Ureter (tissue), 1 donor: ENCODE measurements at regions not wholly inside any gene's neighbourhood (a gene's known extent, or its start where the extent isn't known, plus 50 kb on each side); places are given as distances from the start of the nearest gene placed in this dataset.
A peak's percentile ranks its signal among the peaks of the same experiment; 100 is the strongest.
"Not testable (repeated sequence)": the region's sequence is repeated elsewhere in the genome, so short reads cannot be mapped to it uniquely, and the experiment has no call there.

Experiments
- DNase-seq: peaks from one replicate; pipeline ENCODE4 v3.0.0-alpha.2; 2020; ENCODE audit warnings: low spot score
- donor health status: DM: yes; HTN: yes; CAD: no.

DNA sequence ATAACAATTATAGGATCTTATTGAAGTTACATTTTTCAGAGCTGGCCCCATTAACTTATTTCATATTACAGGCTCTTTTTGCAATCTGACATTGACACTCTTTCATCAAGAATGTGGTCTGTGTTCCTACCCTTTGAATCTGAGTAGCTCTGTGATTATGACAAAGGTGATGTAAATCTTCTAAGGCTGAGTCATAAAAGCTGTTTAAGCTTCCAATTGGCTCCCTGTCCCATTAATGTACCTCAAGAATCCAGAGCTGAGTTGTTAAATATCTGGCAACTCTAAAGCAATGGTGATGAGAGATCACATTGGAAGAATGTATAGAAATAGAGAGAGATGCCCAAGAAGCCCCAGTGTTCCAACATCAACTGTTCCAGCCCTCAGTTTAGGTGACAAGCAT is 178.5 kb upstream of the DEPDC1 start:
- no peak for DNase-seq

DNA sequence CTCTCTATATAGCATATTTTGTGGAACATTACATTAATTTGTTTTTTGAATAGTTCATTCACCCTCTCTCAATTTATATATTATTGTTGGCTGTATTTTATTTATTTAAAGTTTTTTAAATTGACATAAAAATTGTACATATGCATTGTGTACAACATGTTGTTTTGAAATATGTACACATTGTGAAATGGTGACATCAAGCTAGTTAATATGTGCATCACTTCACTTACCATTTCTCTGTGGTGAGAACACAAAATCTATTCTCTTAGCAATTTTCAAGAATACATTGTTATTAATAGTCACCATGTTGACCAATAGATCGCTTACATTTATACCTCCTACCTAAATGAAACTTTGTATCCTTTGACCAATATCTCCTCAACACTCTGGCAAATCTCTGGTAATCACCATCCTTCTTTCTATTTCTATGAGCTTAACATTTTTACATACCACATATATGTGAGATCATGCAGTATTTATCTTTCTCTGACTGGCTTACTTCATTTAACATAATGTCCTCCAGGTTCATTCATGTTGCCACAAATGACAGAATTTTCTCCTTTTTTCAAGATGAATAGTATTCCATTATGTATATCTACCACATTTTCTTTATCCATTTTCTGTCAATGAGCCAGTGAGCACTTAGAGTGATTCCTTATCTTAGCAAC is 180.9 kb upstream of the DEPDC1 start:
- no peak for DNase-seq

DNA sequence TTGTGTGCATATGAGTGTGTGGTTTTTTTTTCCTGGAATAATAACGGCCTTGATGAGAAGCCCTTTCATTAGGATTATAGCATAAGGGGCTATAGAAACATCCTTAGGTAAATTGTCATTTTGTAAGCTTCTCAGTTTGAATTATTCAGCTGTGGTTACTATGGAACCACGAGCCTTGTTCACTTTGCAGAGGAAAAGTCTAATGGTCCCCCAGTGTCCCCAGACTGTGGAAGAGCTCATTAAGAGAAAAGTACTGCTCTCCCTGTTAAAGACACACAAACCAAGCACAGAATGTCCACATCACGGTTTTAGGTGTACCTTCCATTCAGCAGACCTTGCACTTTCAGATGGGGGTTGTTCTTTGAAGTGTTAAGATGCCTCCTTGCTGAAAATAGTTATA is 199.3 kb upstream of the DEPDC1 start:
- DNase-seq: no peak

DNA sequence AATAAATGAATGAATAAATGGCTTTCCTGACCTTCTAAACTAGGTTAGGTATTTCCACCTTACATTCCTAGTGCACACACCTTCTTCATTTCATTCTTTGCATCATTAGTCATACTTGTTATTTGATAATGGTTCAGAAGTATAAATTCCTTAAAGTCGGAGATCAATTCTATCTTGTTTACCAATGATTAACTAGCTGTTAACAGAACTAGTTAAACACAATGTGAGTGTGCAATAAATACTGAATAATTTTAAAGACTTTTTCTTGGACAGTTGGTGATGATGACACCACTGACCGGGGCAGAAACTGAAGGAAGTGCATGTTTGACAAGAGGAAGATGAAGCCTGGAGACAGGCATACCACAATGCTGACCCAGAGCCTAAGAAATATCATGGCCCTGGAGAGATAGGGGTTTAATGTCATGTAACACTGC is 207.1 kb upstream of the DEPDC1 start:
- no peak for DNase-seq

DNA sequence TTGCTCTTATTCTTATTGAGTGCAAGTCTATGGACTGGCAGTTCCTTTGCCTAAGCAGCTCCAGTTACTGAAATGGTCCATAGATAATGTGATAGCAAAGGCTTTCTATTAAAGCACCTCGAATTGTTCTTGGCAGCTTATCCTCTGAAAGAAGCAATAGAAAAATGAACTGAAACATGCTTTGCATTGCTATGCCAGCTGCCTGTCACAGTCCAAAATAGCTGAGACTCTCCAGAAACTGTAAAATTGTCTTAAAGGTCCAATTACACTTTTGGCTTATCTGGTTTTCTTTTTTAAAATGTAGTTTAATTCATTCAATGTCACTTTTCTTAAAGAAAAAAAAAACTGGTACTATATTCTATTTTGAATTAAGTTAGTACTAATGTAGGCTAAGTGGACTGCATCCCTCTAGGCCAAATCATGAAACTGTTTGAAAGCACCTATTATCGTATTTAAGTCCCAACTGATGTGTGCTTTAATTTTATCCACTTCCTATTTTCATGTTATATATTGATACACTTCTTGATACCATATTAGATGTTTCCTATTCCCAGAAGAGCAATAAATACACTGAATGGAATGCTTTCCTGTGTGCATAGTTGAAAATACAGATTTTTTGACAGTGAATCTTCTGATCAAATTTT is 208.0 kb upstream of the DEPDC1 start:
- no peak for DNase-seq

DNA sequence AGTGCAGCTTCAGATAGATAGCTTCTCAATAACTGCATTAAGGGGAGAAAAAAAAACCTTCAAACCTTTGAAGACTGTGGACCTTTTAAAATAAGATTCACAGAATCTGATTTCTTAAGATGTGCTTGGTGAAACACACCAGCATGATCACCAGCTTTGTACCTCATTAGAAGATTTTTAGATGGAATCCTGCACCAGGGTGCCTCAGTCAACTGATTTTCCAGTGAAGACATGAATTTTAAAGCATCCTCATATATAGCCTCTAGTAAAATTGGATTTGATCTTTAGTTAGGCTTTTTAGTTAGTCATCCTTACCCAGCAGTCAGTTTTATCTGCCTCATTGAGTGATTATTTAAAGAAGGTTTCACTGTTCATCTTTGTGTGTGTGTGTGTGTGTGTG is 208.6 kb upstream of the DEPDC1 start:
- no peak for DNase-seq

DNA sequence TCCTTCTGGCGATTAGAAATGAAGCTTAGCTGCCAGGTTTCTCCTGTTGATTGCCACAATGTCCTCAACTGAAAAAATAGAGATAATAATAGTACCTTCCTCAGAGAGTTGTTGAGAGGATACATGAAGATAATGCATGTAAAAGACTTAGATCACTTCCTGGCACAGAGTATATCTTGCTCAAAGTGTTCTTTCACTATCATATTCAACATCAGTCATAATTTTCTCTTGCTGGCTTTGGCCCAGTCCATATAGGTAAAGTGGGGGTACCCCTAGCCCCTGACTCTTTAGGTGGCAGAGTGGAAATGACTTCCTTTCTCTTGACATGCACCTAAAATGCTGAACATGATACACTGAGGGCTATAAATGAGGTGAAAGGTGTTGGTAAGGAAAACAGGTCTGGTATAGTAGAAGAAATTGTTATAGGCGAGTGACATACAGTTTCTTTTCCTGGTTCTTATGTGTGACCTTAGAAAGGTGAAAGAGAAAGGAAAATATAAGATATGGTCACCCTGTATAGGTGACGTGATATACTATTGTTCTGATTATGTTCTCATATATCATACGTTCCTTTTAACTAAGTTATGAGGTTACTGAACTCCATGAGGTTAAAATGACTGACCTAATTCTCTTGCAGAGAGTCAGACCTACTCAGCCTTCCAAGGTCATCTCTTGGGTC is 209.9 kb upstream of the DEPDC1 start:
- no peak for DNase-seq

DNA sequence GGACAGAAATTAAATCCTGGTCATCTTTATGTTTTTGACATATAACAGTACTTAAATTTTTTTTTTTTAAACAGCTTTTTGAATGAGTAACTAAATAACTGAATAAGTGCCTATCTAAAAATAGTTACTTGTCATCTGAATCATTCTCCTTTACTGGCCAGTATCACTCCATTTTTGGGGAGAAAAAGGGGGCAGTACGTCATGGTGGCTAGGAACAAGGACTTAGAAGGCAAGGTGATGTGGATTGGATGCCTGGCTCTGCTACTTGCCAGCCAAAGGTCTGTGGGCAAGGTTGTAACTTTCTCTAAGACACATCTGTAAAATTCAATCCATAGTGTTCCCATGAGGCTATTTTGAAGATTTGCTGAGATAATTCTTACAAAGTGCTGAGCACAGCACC is 220.4 kb upstream of the DEPDC1 start:
- DNase-seq: no peak

DNA sequence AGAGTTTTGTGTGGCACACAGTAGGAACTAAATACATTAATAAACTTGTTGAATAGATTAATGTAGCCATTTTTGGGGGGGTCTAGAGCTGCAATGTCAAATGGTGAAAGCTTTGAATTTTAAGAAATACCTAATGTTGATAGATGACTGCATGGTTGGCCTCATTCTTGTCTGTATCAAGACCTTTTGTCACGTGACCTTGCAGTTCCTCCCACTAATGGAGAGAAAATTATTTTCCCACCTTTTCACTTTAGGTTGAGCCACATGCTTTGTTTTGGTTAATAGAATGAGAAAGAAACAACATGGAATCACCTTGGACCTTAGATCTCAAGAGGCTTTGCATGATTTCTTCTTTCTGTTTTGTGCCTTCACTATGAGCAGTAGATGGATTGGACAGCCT is 223.6 kb upstream of the DEPDC1 start:
- no peak for DNase-seq

DNA sequence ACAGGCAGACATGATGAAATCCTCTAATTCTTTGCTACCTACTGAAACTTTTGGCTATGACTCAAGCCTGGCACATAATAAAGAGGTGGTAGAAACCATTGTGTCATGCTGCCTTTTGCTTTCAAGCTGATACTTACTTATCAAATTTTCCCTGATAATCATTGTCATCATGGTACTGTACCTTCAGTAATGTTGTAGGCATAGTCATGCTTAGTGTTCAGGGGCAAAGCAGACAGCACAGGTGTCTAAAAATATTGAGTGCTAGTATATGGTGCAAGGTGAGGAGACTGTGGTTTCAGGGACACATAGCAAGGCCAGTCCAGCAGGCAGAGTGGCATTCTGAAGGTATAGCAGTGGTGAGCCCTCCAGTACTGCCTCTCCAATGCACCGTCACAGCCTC is 226.9 kb upstream of the DEPDC1 start:
- no peak for DNase-seq

DNA sequence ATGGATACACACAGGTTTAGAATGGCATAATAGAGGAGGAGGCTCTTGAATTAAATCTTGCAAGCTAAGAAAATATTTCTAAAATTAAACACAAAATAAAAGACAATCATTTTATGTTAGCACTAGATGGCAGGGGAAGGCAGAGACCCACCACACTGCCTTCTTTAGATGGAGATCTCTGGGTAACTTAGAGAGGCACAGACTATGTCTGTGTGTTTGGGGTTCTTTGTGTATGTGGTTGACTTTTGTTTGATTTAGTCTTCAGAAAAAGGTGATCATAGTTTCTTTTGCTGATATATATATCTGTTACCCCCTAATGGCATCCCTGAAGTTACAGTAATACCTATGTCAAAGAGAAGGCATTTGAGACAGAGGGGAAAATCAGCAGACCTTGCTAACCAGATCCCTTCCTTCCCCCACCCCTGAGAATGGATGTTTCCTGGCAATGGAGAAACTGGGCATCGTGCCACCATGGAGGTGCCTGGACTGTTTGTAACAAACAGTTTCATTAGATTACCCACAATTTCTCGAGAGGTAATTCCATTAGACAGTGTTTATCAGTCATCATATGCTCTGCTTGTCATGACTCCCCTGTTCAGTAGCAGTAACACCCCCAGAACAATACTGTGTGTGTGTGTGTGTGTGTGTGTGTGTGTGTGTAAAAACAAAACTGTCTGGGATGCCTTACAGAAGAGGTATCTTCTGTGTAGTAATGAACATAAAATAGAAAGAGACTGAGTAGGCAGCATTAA is 228.3 kb upstream of the DEPDC1 start:
- DNase-seq: peak; percentile 52

DNA sequence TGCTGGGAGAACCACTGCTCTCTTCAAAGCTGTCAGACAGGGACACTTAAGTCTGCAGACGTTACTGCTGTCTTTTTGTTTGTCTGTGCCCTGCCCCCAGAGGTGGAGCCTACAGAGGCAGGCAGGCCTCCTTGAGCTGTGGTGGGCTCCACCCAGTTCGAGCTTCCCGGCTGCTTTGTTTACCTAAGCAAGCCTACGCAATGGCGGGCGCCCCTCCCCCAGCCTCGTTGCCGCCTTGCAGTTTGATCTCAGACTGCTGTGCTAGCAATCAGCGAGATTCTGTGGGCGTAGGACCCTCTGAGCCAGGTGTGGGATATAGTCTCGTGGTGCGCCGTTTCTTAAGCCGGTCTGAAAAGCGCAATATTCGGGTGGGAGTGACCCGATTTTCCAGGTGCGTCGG is 242.6 kb upstream of the DEPDC1 start:
- not testable (repeated sequence) for DNase-seq

DNA sequence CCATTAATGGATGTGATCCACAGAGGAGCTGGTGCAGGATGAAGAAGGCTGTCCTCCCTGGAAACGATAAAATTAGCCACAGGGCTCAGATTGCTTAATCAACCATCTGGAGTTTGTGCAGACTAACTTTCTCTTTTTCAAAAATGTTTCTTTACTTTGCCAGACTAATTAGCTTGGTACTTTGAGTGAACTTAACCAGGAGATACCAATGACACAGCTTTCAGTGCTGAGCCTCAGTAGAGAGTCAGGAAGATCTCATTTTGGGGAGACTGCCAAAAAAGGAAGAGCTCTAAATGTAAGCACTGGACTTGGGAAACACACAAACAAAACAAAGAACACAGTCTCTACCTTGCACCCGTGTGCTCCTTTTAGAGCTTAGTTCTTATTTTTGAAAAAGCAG is 248.1 kb upstream of the DEPDC1 start:
- DNase-seq: no peak

DNA sequence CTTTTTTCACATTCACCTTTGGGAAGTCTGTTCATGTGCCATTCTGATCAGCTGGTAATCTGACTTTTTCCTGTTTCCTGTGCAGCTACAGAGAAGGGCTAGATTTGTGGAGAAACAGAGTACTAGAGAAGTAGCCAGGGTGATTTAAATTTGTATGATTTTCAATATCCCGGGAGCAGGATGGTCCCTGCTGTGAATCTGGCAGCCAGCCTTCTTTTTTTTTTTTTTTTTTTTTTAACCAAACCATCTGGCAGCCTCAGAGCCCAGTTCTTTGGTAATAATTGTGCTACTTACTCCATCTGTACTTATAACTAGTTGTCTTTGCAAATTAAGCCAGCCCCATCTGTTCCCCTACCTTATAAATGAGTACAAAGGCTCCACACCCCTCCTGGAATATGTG is 248.6 kb upstream of the DEPDC1 start:
- no peak for DNase-seq

DNA sequence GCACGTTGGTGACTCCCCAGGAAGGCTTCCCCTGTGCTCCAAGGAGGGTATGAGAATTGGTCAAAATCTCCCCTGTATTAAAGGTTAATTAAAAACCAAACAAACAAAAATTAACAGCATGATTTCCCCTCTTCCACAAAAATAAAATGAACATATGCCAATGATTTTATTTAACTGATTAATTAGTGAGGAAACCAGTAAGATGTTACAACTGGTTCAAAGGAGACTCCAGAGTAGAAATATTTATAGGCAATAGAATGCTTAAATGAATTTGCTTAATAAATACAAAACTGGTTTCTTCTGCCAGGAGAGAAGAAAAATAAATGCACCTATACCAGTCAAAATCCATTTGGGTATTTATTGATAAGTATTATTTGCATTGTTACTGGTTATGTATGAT is 249.5 kb upstream of the DEPDC1 start:
- DNase-seq: no peak

DNA sequence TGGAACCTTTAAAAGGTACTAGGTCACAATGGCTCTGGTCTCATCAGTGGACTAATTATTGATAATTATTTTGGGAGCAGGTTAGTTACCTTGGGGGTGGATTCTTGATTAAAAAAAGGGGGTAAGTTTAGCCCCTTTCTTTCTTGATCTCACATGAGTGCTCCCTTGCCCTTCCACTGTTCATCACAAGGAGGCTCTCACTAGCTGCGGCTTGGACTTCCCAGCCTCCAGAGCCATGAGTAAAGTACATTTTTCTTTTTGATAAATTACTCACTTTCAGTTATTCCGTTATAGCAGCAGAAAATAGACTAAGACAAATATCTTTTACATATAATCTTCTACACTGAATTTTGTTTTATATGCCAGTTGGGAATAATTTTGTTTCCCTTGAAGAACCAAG is 254.8 kb upstream of the DEPDC1 start:
- no peak for DNase-seq

DNA sequence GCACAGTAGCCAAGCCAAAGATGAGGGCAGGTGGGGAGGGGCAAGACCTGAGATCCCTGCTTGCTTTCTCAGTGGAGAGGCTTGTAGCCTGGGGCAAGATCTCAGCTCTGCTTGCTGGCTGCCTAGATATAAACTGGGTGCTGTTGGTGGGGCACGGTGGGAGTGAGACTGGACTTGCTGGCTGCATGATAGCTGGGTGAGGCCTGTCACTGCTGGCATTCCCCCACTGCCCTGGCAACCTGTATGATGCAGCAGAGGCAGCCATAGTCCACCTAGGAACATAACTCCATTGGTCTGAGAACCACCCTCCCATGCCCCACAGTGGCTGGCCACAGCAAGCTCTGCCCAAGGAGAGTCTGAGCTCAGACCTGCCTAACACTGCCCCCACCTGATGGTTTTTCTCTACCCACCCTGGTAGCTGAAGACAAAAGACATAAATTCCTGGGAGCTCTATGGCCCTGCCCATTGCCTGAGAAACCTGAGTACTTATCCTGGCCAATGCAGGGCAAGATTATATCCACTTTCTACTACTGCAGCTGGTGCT is 261.9 kb upstream of the DEPDC1 start:
- DNase-seq: no peak

DNA sequence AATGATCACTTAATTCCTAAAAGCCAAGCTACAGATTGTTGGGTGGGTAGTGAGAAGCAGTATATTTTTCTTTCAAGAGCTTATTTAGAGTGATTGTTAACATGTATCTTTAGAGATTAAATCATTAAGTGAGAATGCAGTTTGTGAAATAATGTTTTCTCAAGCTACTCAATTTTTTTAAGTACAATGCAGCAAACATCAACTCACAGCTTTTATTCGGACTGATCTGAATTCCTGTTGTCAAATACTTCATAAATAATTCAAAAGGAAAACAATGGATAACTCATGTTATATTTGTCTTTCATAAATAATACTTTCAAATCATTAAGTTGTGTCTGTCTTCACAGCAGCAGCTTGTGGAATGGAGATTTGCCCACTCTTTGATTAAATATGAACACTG is 271.1 kb upstream of the DEPDC1 start:
- DNase-seq: no peak

DNA sequence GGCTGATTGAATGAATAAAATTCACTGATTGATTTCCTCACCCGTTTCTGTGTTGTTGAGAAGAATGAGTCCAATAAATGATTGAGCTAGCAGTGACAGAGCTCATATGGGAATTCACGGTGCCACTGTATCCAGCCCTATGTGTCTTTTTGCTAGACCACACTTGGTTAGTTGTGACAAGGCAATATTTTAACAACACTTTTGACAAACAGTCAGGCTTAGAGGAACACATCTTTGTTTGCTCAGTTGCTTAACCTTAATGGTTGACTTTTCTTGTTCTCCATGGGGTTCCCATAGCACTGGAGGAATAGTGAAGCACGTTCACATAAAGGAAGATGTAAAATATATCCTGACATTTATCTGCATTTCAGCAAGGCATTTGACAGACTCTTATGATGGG is 273.9 kb upstream of the DEPDC1 start:
- DNase-seq: no peak

DNA sequence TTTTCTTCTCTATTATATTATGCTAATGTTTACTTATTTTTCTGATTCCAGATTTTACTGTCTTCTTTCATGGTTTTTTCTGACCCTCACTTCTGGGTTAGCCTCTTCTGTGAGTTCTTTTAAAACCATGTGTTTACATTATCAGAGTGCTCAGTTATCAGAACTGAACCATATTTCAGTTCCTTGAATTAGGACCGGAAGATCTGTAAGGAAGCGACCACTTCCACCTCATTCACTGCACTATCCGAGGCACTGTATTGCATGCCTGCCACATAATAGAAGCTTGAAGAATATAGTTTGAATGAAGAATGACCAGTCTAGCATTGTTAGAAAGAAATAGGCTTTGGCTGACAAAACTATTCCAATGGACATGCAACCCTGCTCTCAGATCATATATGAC is 281.0 kb upstream of the DEPDC1 start:
- DNase-seq: no peak

DNA sequence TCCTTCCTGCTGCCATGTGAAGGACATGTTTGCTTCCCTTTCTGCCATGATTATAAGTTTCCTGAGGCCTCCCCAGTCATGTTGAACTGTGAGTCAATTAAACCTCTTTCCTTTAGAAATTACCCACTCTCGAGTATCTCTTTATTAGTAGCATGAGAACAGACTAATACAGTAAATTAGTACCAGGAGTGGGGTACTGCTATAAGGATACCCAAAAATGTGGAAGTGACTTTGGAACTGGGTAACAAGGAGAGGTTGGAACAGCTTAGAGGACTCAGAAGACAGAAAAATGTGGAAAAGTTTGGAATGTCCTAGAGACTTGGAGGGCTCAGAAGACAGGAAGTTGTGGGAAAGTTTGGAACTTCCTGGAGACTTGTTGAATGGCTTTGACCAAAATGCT is 283.0 kb upstream of the DEPDC1 start:
- DNase-seq: not testable (repeated sequence)

DNA sequence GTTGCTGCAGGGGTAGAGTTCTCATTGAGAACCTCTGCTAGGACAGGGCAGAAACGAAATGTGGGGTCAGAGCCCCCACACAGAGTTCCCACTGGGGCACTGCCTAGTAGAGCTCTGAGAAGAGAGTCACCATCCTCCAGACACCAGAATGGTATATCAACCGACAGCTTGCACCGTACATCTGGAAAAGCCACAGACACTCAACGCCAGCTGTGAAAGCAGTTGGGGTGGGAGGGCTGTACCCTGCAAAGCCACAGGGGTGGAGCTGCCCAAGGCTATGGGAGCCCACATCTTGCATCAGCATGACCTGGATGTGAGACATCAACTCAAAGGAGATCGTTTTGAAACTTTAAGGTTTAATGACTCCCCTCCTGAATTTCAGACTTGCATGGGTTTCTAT is 284.0 kb upstream of the DEPDC1 start:
- no peak for DNase-seq
